Type B pancreatic cell (in vitro differentiated cells): ENCODE measurements at regions not wholly inside any gene's neighbourhood (a gene's known extent, or its start where the extent isn't known, plus 50 kb on each side); places are given as distances from the start of the nearest gene placed in this dataset.

Source experiments
- DNase-seq: peaks from one replicate; pipeline ENCODE4 v3.0.0; 2021; ENCODE audit warnings: mixed read lengths; ENCODE audit not compliant: unreplicated experiment; ENCODE audit errors: extremely low spot score
- H3K27ac Mint-ChIP-seq: 2 replicates; pipeline ENCODE4 v1.8.0; 2021; ENCODE audit warnings: mild to moderate bottlenecking, mixed read lengths
- H3K27me3 Mint-ChIP-seq: 2 replicates; pipeline ENCODE4 v1.8.0; 2021; ENCODE audit warnings: mixed read lengths
- H3K36me3 Mint-ChIP-seq: 2 replicates; pipeline ENCODE4 v1.8.0; 2021; ENCODE audit warnings: mixed read lengths
- H3K4me1 Mint-ChIP-seq: one replicate; pipeline ENCODE4 v1.8.0; 2021; ENCODE audit warnings: mixed read lengths; ENCODE audit not compliant: unreplicated experiment
- H3K4me3 Mint-ChIP-seq: 2 replicates; pipeline ENCODE4 v1.8.0; 2021; ENCODE audit warnings: mild to moderate bottlenecking, mixed read lengths
- H3K9me3 Mint-ChIP-seq: 2 replicates; pipeline ENCODE4 v1.8.0; 2021; ENCODE audit warnings: mixed read lengths
- CTCF ChIP-seq: fragments of 200-600 bp; sonication (generic); conservative IDR thresholded peaks from 2 replicates; pipeline ENCODE4 v1.5.0; 2021; ENCODE audit warnings: antibody characterized with exemption, mild to moderate bottlenecking

- Mint-ChIP-seq H3K36me3 (no peaks in the 10 kb centered on the region), H3K4me1 (peaks cover 8% of the 10 kb centered on the region), H3K27me3 (no peaks in the 10 kb centered on the region), H3K9me3 (no peaks in the 10 kb centered on the region), H3K4me3 (peak overlapping the region; percentile 2), H3K27ac (no peak overlapping the region)
- no peak for DNase-seq
- TF ChIP-seq CTCF = no peak
Observed at GRCh38 chr1:195328102-195328501, 1280.1 kb downstream of the KCNT2 start.

- no peak for DNase-seq
- Mint-ChIP-seq H3K4me3 (no peak overlapping the region), H3K27ac (no peak overlapping the region), H3K27me3 (no peaks in the 10 kb centered on the region), H3K4me1 (peaks cover 8% of the 10 kb centered on the region), H3K36me3 (no peaks in the 10 kb centered on the region), H3K9me3 (no peaks in the 10 kb centered on the region)
- TF ChIP-seq CTCF = no peak
Observed at GRCh38 chr1:195327361-195327760, 1280.9 kb downstream of the KCNT2 start.

GRCh38 chr1:195326325-195326724 lies 1281.9 kb downstream of the KCNT2 start:
- DNase-seq = no peak
- no peaks in the 10 kb centered on the region for H3K36me3 Mint-ChIP-seq
- H3K27me3 Mint-ChIP-seq = no peaks in the 10 kb centered on the region
- no peaks in the 10 kb centered on the region for H3K9me3 Mint-ChIP-seq
- TF ChIP-seq CTCF = no peak
- H3K4me3 Mint-ChIP-seq = no peak overlapping the region
- H3K4me1 Mint-ChIP-seq = peaks cover 8% of the 10 kb centered on the region
- no peak overlapping the region for H3K27ac Mint-ChIP-seq

- no peaks in the 10 kb centered on the region for H3K36me3 Mint-ChIP-seq
- no peaks in the 10 kb centered on the region for H3K9me3 Mint-ChIP-seq
- no peak overlapping the region for H3K4me3 Mint-ChIP-seq
- no peak overlapping the region for H3K27ac Mint-ChIP-seq
- peaks cover 8% of the 10 kb centered on the region for H3K4me1 Mint-ChIP-seq
- no peak for DNase-seq
- no peak for TF ChIP-seq CTCF
- H3K27me3 Mint-ChIP-seq = no peaks in the 10 kb centered on the region
Observed at GRCh38 chr1:195325181-195325580, 1283.1 kb downstream of the KCNT2 start.

- H3K4me1 Mint-ChIP-seq = peaks cover 6% of the 10 kb centered on the region
- no peak for DNase-seq
- H3K4me3 Mint-ChIP-seq = no peak overlapping the region
- H3K27ac Mint-ChIP-seq = no peak overlapping the region
- TF ChIP-seq CTCF = no peak
- H3K27me3 Mint-ChIP-seq = no peaks in the 10 kb centered on the region
- no peaks in the 10 kb centered on the region for H3K36me3 Mint-ChIP-seq
- H3K9me3 Mint-ChIP-seq = no peaks in the 10 kb centered on the region
Observed at GRCh38 chr1:195306281-195306680, 1302.0 kb downstream of the KCNT2 start.

- no peaks in the 10 kb centered on the region for H3K9me3 Mint-ChIP-seq
- TF ChIP-seq CTCF = no peak
- H3K4me1 Mint-ChIP-seq = no peaks in the 10 kb centered on the region
- H3K27ac Mint-ChIP-seq = no peak overlapping the region
- H3K36me3 Mint-ChIP-seq = no peaks in the 10 kb centered on the region
- H3K27me3 Mint-ChIP-seq = no peaks in the 10 kb centered on the region
- DNase-seq = no peak
- H3K4me3 Mint-ChIP-seq = no peak overlapping the region
Observed at GRCh38 chr1:195294911-195295310, 1313.3 kb downstream of the KCNT2 start.
